H1 (cell line): ENCODE measurements at regions not wholly inside any gene's neighbourhood (a gene's known extent, or its start where the extent isn't known, plus 50 kb on each side); places are given as distances from the start of the nearest gene placed in this dataset.

Experiments
- CHD2 ChIP-seq: IDR thresholded peaks from 2 replicates; pipeline ENCODE4 v1.6.1; 2012; ENCODE audit warnings: low read length, improper control_type of control experiment
- CTCF ChIP-seq, 3 experiments: IDR thresholded peaks; 1 replicate in 2 of 3; 2 replicates in 1 of 3; pipeline versions ENCODE4 v1.5.1 to v1.6.1; 2011; ENCODE audit warnings: low read length in 3 of 3, mild to moderate bottlenecking in 3 of 3, inconsistent platforms in 2 of 3, low read depth in 1 of 3, moderate library complexity in 1 of 3; ENCODE audit not compliant: insufficient read depth in 1 of 3; ENCODE audit errors: control extremely low read depth in 1 of 3
- GABPA ChIP-seq: IDR thresholded peaks from 2 replicates; pipeline ENCODE4 v1.6.1; 2011; ENCODE audit warnings: mild to moderate bottlenecking, low read length, moderate library complexity, borderline replicate concordance; ENCODE audit not compliant: insufficient read depth
- POLR2A ChIP-seq, 2 experiments: IDR thresholded peaks; 1 replicate in 1 of 2; 2 replicates in 1 of 2; pipeline ENCODE4 v1.6.1; 2011; ENCODE audit warnings: low read depth in 2 of 2, low read length in 2 of 2, mild to moderate bottlenecking in 2 of 2; ENCODE audit errors: control extremely low read depth in 1 of 2
- POLR2AphosphoS5 ChIP-seq: IDR thresholded peaks from 2 replicates; pipeline ENCODE4 v1.6.1; 2011; ENCODE audit warnings: low read depth, low read length
- YY1 ChIP-seq: IDR thresholded peaks from 2 replicates; pipeline ENCODE4 v1.6.1; 2011; ENCODE audit warnings: low read depth, mild to moderate bottlenecking, low read length

- TF ChIP-seq CTCF (IDR thresholded peaks at IDR 0.05; ENCODE audit: control extremely low read depth in 1 of 3, insufficient read depth in 1 of 3, low read depth in 1 of 3, low read length in 3 of 3) (no peak), POLR2A (IDR thresholded peaks at IDR 0.05; ENCODE audit: control extremely low read depth in 1 of 2, low read depth in 2 of 2, low read length in 2 of 2) (no peak), CHD2 (no peak), YY1 (no peak), GABPA (no peak), POLR2AphosphoS5 (no peak)
Observed at GRCh38 chr4:104385713-104386112, 109.0 kb downstream of the CXXC4 start.
